PC-9 (cell line): ENCODE measurements at regions not wholly inside any gene's neighbourhood (a gene's known extent, or its start where the extent isn't known, plus 50 kb on each side); places are given as distances from the start of the nearest gene placed in this dataset.

ENCODE experiments used
- BruUV-seq: library from RNA; stranded (reverse); fragments of 400-500 nt; replicated peaks from 2 replicates; lab custom pipeline; 2021; lab: Mats Ljungman, UMichigan
- CTCF ChIA-PET: fragments of 300-600 bp; sonication (Branson Sonifier 250); formaldehyde crosslinking; loops from one replicate; lab custom pipeline; 2022; ENCODE audit warnings: antibody characterized with exemption; lab: Charles Lee
- POLR2A ChIA-PET: fragments of 300-600 bp; sonication (Branson Sonifier 250); formaldehyde crosslinking; loops from one replicate; lab custom pipeline; 2022; ENCODE audit warnings: antibody characterized with exemption; ENCODE audit not compliant: unreplicated experiment; lab: Charles Lee
- DNase-seq, 2 experiments: peaks; one replicate each; pipeline versions ENCODE4 v3.0.0 to v3.0.0-alpha.2; 2015 to 2022; ENCODE audit warnings: mixed read lengths in 1 of 2
- H2AFZ ChIP-seq: fragments of 200-600 bp; sonication (generic); 2 replicates; pipeline ENCODE4 v1.8.1; 2017; ENCODE audit warnings: antibody characterized with exemption
- H3F3A ChIP-seq: fragments of 200-600 bp; sonication (generic); 2 replicates; pipeline ENCODE4 v1.8.1; 2017; ENCODE audit warnings: antibody characterized with exemption, mild to moderate bottlenecking, low read depth; ENCODE audit not compliant: insufficient read depth
- H3K27ac ChIP-seq: fragments of 200-600 bp; sonication (generic); 2 replicates; pipeline ENCODE4 v1.6.1; 2016; ENCODE audit warnings: mixed run types
- H3K27me3 ChIP-seq: fragments of 200-600 bp; sonication (generic); 2 replicates; pipeline ENCODE4 v1.6.1; 2016; ENCODE audit warnings: low read depth, mixed run types; ENCODE audit not compliant: insufficient read depth
- H3K36me3 ChIP-seq: fragments of 200-600 bp; sonication (generic); 2 replicates; pipeline ENCODE4 v1.6.1; 2016; ENCODE audit warnings: low read depth, mixed run types
- H3K4me1 ChIP-seq: fragments of 200-600 bp; sonication (generic); replicated peaks from 2 replicates; pipeline ENCODE4 v1.6.1; 2016; ENCODE audit warnings: mixed run types; ENCODE audit not compliant: insufficient read depth
- H3K4me2 ChIP-seq: fragments of 200-600 bp; sonication (generic); 2 replicates; pipeline ENCODE4 v1.6.1; 2017; ENCODE audit warnings: mixed run types
- H3K4me3 ChIP-seq: fragments of 200-600 bp; sonication (generic); 2 replicates; pipeline ENCODE4 v1.6.1; 2016; ENCODE audit warnings: mixed run types
- H3K79me2 ChIP-seq: fragments of 200-600 bp; sonication (generic); 2 replicates; pipeline ENCODE4 v1.6.1; 2017; ENCODE audit warnings: low read depth, mixed run types
- H3K9me2 ChIP-seq: fragments of 200-600 bp; sonication (generic); 2 replicates; pipeline ENCODE4 v1.8.1; 2017; ENCODE audit warnings: mild to moderate bottlenecking; ENCODE audit not compliant: insufficient read depth
- H3K9me3 ChIP-seq: fragments of 200-600 bp; sonication (generic); 2 replicates; pipeline ENCODE4 v1.8.1; 2016; ENCODE audit warnings: low read depth; ENCODE audit not compliant: insufficient read depth
- H4K20me1 ChIP-seq: fragments of 200-600 bp; sonication (generic); 2 replicates; pipeline ENCODE4 v1.8.1; 2017; ENCODE audit not compliant: insufficient read depth
- EZH2 ChIP-seq: fragments of 200-600 bp; sonication (generic); IDR thresholded peaks from 2 replicates; pipeline ENCODE4 v1.8.0; 2017; ENCODE audit warnings: antibody characterized with exemption, low read depth
- intact Hi-C: fragments of 100-400 bp; cut with micrococcal nuclease; formaldehyde crosslinking; loops from one replicate; pipeline ENCODE4 v1.10.0; 2022; ENCODE audit not compliant: unreplicated experiment
- TF ChIP-seq, protein P1 (sequence below): fragments of 200-600 bp; sonication (generic); conservative IDR thresholded peaks from 2 replicates; pipeline ENCODE4 v1.6.1; 2017; ENCODE audit warnings: mixed run types, antibody characterized with exemption, mild to moderate bottlenecking, moderate library complexity

DNA sequence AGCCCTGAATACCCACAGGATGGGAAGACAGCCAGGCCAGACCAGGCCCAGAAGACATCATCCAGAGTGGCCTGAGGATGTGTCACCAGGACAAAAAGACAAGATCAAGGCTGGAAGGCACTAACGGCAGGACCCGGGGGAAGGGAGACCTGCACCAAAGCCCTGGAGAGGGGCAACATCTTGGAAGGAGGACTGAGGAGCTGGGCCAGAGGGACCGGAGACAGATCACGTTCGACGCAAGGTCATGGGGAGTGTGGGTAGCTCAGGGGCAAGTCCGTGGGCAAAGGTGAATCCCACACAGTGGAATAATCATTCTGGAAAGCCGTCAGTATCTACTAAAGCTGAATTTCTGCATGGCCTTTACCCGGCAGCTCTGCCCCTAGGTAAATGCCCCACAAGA lies 478.6 kb downstream of the MATN1 start:
- Histone ChIP-seq H2AFZ (no peak overlapping the region), H3K4me1 (no peaks in the 10 kb centered on the region), H3K27ac (no peak overlapping the region), H3K9me2 (no peaks in the 10 kb centered on the region), H4K20me1 (no peaks in the 10 kb centered on the region), H3K79me2 (no peaks in the 10 kb centered on the region), H3K36me3 (no peaks in the 10 kb centered on the region), H3K4me3 (no peak overlapping the region), H3K27me3 (peaks cover 87% of the 10 kb centered on the region), H3K4me2 (no peak overlapping the region), H3K9me3 (no peaks in the 10 kb centered on the region), H3F3A (no peaks in the 10 kb centered on the region)
- intact Hi-C loops, result no loop called here
- ChIA-PET POLR2A (no interaction called here), CTCF (no interaction called here)
- TF ChIP-seq, protein P1, sequence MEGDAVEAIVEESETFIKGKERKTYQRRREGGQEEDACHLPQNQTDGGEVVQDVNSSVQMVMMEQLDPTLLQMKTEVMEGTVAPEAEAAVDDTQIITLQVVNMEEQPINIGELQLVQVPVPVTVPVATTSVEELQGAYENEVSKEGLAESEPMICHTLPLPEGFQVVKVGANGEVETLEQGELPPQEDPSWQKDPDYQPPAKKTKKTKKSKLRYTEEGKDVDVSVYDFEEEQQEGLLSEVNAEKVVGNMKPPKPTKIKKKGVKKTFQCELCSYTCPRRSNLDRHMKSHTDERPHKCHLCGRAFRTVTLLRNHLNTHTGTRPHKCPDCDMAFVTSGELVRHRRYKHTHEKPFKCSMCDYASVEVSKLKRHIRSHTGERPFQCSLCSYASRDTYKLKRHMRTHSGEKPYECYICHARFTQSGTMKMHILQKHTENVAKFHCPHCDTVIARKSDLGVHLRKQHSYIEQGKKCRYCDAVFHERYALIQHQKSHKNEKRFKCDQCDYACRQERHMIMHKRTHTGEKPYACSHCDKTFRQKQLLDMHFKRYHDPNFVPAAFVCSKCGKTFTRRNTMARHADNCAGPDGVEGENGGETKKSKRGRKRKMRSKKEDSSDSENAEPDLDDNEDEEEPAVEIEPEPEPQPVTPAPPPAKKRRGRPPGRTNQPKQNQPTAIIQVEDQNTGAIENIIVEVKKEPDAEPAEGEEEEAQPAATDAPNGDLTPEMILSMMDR, result no peak
- TF ChIP-seq EZH2, result no peak
- DNase-seq, result no peak
- no TSS peak for BruUV-seq

DNA sequence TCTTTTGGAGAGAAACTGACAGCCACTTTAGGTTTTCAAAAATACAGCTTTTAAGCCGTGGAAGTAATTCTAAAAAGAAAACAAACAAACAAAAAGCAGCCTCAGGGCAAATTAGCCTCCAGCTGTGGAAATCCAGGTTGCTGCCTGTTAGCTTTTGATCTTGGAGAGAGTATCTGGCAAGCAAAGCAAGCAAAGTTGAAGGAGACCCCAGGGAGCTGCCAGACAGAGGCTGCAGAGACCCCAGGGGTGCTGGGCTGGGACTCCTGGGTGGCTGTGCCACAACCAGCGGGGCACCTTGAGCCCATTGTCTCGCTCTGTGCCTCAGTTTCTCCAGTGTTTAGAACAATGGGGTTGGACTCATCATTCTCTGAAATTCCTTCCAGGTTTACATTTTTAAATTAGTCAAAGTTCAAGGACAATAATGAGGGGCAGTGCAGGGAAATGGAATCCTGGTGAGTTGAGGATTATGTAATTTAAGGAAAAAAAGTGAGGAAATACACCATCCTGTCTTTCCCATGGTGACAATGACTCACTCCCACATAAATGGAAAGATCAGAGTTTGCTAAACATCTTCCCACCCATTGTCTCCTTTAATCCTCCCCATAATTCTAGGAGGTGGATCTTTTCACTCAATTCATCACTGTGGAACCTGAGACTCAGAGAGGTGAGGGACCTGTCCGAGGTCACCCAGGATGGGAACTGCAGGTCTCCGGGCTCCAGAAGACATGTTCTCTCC lies 480.5 kb downstream of the MATN1 start:
- CTCF ChIA-PET, result no interaction called here
- H3K9me3 ChIP-seq, result no peaks in the 10 kb centered on the region
- no peaks in the 10 kb centered on the region for H3K9me2 ChIP-seq
- TF ChIP-seq, protein P1, result no peak
- TF ChIP-seq EZH2, result no peak
- H3F3A ChIP-seq, result no peaks in the 10 kb centered on the region
- H4K20me1 ChIP-seq, result no peaks in the 10 kb centered on the region
- intact Hi-C loops, result no loop called here
- POLR2A ChIA-PET, result no interaction called here
- H2AFZ ChIP-seq, result no peak overlapping the region
- no peak overlapping the region for H3K4me3 ChIP-seq
- H3K27me3 ChIP-seq, result peaks cover 87% of the 10 kb centered on the region
- H3K36me3 ChIP-seq, result no peaks in the 10 kb centered on the region
- H3K4me2 ChIP-seq, result no peak overlapping the region
- no peaks in the 10 kb centered on the region for H3K79me2 ChIP-seq
- DNase-seq, result no peak
- H3K4me1 ChIP-seq, result no peaks in the 10 kb centered on the region
- no TSS peak for BruUV-seq
- H3K27ac ChIP-seq, result no peak overlapping the region

DNA sequence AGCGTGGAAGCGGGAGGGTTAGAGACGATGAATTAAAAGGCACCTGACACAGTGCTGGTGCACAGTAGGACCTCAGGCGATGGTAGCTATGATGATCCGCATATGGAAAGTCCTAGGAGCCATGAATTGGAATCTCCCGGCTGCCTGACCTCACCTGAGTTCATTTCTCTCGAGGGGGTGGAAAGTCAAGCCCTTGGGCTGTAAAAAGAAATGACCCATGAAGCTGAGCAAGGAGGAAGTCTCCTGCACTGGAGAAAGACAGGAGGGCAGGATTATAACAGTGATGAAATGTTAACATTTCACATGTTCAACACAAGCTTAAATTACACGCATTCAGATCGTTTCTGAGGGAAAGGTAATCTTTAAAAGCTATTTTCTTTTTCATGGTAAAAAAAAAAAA lies 481.2 kb downstream of the MATN1 start:
- POLR2A ChIA-PET, result no interaction called here
- Histone ChIP-seq H3K27me3 (peaks cover 87% of the 10 kb centered on the region), H3K9me3 (no peaks in the 10 kb centered on the region), H3F3A (no peaks in the 10 kb centered on the region), H3K9me2 (no peaks in the 10 kb centered on the region), H3K4me1 (no peaks in the 10 kb centered on the region), H3K36me3 (no peaks in the 10 kb centered on the region), H3K79me2 (no peaks in the 10 kb centered on the region), H2AFZ (no peak overlapping the region), H3K4me2 (no peak overlapping the region), H4K20me1 (no peaks in the 10 kb centered on the region), H3K27ac (no peak overlapping the region), H3K4me3 (no peak overlapping the region)
- CTCF ChIA-PET, result no interaction called here
- TF ChIP-seq, protein P1, result no peak
- TF ChIP-seq EZH2, result no peak
- no TSS peak for BruUV-seq
- intact Hi-C loops, result no loop called here
- no peak for DNase-seq
